ENCODE measurements at regions not wholly inside any gene's neighbourhood (a gene's known extent, or its start where the extent isn't known, plus 50 kb on each side); places are given as distances from the start of the nearest gene placed in this dataset.
"Not testable (repeated sequence)": the region's sequence is repeated elsewhere in the genome, so short reads cannot be mapped to it uniquely, and the experiment has no call there.

DNA sequence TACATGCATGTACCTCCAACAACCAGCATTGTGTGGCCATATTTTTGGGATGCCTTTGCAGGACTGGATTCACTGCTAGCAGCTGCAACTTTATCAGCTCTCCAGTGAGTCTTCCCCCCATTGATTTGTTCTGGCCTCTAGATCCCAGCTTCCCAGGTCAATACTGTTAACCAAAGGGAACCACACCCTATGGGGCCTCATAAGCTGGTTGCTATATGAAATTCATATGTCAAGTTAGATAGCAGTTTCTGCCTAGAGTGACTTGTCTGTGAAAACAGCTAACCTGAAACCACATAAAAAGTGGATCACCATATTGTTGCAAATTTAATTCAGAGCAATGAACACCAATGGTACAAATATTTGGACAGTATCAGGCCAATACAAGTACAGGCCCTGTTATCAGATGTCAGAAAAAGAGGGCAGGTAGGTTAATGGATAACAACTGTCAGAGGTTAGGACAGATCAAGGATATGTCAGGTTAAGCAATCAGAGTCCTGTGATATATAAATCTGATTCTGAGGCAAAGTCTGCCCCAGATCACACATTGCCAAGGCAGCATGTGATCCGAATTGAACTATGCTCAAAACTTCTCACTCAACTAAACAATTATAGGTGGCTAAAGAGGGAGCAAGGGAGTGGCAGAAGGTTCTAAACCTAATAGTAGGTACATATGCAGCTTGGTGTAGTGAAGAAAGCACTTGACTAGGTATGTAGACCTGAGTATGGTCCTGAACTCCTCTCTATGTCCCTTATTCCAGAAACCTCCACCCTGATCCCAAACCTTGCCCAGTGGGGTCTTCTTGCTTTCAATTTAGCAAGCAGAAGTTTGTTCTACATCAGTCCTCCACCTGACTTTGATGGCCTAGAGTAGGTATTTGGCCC lies 94.7 kb upstream of the FOXN2 start:
- DNase-seq (ENCODE audit: low read depth in 2 of 2), result no peak

DNA sequence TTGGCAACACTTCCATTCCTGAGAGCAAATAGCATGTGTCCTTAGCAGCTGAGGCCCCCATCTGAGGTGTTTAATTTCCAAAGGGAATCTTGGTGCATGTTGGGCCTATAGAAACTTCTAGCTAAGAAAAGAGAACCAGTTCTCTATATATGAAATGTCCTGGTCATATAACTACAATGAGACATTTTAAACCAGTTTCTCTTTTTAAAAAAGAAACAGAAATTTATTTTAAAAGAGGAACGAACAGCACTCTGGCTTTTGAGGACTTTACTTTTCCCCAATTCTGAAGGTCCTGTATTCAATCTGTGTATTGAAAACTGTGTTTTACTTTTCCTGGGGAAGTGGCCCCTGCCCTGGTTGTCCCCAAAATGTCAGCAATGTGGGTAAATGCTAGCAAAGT lies 94.0 kb upstream of the FOXN2 start:
- no peak for DNase-seq (ENCODE audit: low read depth in 2 of 2)

DNA sequence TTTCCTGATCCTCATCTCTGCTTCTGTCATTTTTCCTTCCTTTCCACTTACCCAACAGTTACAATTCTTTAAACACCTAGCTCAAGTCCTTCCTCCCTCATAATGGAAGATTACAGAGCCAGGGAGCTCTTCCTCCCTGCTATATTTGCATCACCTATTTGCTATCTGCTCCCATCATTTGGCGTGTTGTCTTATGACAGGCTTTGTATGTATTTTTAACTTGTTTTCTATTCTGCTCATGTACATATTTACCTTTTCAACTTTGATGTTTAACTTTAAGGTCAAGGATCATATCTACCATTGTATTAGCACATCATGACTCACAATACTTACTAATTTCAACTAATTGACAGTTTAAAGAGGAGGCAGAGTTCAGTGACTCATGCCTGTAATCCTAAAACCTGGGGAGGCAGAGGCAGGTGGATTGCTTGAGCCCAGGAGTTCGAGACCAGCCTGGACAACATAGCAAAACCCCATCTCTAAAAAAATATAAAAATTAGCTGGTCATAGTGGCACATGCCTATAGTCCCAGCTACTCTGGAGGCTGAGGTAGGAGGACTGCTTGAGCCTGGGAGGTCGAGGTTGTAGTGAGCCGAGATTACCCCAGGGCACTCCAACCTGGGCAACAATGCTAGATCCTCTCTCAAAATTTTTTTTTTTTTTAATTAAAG lies 92.5 kb upstream of the FOXN2 start:
- no peak for DNase-seq (ENCODE audit: low read depth in 2 of 2)

DNA sequence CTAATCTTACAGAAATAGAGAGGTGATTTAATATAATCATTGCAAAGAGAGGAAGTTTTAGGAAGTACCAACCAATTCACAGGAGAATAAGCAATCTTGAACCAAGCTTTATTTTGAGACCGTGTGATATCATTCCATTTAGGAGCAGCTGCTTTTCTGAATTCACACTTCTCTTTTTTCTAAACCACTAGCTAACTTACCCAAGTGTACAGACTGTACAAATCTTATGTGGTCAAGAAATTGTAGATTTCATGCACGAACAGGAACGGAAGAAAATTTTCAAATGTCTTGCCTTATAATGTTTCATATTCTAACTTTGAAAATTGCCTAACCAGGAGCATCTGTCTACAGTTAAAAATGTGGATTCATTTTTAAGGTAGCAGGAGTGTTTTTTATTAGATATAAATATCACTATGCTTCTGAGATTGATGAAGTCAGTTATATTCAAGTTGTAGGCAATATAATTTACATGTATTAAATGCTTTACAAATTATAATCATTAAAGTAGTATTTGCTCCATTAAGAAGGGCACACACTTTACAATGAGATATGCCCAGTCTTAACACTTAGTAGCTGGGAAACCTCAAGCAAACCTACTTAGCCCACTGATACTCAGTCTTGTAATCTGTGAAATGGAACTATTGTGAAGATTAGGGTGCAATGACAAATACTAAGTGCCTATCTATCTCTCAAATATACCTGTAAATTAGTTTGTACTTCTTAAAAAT lies 86.7 kb upstream of the FOXN2 start:
- no peak for DNase-seq (ENCODE audit: low read depth in 2 of 2)

DNA sequence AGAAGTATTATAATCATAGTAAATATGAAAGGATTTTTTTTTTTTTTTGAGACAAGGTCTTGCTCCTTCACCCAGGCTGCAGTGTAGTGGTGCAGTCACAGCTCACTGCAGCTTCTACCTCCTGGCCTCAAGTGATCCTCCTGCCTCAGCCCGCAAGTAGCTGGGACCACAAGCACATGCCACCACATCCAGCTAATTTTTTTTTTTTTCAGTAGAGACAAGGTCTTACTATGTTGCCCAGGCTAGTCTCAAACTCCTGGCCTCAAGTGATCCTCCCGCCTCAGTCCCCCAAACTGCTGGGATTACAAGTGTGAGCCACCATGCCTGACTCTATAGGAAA lies 86.2 kb upstream of the FOXN2 start:
- DNase-seq (ENCODE audit: low read depth in 2 of 2), result no peak

DNA sequence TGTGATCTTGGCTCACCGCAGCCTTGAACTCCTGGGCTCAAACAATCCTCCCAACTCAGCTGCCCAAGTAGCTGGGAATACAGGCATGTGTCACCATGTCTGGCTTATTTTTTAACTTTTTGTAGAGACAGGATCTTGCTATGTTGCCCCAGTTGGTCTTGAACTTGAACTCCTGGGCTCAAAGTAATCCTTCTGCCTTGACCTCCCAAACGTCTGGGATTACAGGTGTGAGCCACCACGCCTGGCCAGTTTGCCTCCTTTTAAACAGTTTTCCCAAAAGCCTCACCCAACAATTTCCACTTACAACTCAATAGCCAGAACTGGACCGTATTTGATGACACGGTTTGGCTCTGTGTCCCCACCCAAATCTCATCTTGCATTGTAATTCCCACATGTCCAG lies 85.4 kb upstream of the FOXN2 start:
- DNase-seq (ENCODE audit: low read depth in 2 of 2), result no peak

DNA sequence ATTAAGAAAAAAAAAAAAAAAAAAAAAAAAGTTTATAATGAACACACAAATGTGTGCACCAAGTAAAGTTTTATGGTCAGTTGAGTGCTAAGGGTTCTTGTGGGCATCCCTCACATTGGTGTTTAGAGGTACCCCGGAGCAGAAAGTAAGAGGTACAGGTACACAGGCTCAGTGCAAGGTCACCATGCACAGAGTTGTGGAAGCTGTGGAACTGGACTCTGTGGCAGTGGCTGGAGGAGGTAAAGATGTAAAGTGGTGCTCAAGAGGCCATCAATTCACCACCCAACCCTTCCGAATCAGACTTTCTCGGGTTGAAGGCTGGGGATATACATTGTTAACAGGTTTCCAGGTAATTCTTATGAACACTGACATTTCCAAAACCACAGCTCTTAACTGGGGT lies 83.6 kb upstream of the FOXN2 start:
- DNase-seq (ENCODE audit: low read depth in 2 of 2), result no peak

DNA sequence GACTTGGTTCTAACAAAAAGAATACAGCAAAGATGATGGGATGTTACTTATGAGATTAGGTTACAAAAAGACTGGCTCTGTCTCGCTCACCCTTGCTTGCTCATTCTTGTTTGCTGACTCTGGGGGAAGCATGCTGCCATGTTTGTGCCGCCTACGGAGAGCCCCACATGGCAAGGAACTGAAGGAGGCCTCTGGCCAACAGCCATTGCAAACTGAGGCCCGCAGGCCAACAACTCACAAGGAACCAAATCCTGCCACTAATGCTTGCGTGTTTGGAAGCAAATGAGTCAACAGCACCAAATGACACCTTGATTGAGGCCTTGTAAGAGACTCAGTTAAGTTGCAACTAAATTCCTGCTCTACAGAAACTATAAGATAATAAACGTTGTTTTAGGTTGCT lies 82.1 kb upstream of the FOXN2 start:
- no peak for DNase-seq (ENCODE audit: low read depth in 2 of 2)

DNA sequence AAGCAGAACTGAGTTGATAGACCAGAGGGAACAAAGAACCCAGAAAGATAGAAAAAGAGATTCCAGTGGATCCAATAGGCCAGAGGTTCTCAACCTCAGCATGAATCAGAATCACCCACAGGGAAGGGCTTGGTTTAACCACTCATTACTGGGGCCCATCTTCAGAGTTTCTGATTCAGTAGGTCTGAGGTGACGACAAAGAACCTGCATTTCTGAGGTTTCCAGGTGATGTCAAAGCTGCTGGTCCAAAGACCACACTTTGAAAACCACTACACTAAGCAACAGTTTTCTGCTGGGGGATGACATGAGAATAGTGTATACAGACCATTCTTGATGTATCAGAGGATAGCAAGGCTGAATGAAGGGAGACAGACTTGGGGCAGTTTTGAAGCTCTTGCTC lies 81.5 kb upstream of the FOXN2 start:
- DNase-seq (ENCODE audit: low read depth in 2 of 2), result peak in 1 of 2 donors; percentile 4

DNA sequence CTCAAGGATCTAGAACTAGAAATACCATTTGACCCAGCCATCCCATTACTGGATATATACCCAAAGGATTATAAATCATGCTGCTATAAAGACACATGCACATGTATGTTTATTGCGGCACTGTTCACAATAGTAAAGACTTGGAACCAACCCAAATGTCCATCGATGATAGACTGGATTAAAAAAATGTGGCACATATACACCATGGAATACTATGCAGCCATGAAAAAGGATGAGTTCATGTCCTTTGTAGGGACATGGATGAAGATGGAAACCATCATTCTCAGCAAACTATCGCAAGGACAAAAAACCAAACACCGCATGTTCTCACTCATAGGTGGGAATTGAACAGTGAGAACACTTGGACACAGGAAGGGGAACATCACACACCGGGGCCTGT lies 80.7 kb upstream of the FOXN2 start:
- DNase-seq (ENCODE audit: low read depth in 2 of 2), result not testable (repeated sequence)

DNA sequence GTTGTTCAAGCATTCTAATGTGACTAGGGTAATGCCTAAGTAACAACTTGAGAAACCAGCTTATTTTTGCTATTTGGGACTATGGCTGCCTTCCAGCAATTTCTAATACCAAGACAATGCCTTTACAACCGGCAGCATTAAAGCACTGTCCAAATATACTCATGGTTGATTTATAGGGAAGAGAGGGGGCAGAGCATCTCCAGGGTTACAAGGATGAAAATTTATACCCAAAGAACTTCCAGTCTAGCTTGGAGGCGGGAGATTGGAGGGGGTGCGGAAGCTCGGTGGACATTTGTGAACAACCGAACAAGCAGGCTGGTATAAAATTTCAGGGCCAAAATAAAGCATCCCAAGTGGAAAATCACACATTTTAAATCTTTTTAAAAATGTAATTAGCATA lies 79.4 kb upstream of the FOXN2 start:
- DNase-seq (ENCODE audit: low read depth in 2 of 2), result no peak

DNA sequence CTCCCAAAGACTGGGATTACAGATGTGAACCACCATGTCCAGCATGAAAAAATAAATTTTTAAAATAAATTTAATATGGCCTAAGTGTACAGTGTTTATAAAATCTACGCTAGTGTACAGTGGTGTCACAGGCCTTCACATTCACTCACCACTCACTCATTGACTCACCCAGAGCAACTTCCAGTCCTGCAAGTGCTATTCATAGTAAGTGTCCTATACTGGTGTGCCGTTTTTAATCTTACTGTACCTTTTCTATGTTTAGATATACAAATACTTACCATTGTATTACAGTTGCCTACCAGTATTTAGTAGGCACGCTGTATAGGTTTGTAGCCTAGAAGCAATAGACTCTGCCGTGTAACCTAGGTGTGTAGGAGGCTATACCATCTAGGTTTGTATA lies 76.1 kb upstream of the FOXN2 start:
- no peak for DNase-seq (ENCODE audit: low read depth in 2 of 2)

DNA sequence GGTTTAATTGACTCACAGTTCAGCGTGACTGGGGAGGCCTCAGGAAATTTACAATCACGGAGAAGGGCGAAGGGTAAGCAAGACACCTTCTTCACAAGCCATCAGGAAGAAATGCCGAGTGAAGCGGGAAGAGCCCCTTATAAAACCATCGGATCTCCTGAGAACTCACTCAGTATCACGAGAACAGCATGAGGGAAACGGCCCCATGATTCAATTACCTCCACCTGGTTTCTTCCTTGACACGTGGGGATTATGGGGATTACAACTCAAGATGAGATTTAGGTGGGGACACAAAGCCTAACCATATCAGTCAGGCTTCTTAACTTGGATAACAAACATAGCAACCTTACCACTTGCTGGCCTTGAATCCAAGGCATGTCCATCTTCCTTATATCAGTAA lies 73.6 kb upstream of the FOXN2 start:
- no peak for DNase-seq (ENCODE audit: low read depth in 2 of 2)

DNA sequence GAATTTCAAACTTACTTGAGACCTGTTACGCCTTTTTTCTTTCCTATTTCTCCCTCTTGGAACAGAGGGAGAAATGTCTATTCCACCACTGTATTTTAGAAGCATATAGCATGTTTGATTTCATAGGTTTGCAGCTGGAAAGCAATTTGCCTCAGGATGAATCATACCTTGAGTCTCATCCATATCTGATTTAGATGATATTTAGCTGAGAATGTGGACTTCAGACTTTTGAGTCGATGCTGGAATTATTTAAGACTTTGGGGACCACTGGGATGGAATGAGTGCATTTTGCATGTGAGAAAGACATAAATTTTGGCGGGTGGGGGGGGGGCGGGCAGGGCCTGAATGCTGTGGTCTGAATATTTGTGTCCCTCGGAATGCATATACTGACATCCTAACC lies 67.3 kb upstream of the FOXN2 start:
- DNase-seq (ENCODE audit: low read depth in 2 of 2), result no peak

DNA sequence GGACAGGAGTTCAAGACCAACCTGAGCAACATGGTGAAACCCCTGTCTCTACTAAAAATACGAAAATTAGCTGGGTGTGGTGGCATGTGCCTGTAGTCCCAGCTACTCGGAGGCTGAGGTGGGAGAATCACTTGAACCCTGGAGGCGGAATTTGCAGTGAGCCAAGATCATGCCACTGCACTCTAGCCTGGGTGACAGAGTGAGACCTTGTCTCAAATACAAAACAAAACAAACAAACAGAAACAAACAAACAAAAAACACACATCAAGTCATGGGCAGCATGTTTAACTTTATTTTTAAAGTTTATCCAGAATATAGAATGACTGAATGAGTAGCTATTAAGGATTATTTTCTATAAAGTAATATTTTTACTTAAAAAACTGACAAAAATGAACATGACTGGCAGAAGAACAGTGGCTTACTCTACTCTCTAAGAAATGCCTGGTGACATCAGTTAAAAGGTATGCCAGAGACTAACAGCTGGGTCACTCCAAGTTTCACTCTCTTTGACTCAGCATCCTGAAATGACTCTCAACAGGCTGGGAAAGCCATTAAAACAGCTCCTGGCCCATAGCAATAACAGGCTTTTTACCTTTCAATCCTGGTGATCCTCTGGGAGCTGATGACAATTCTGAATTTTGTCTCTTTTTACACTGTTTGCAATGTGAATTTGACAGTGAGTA lies 66.1 kb upstream of the FOXN2 start:
- no peak for DNase-seq (ENCODE audit: low read depth in 2 of 2)

DNA sequence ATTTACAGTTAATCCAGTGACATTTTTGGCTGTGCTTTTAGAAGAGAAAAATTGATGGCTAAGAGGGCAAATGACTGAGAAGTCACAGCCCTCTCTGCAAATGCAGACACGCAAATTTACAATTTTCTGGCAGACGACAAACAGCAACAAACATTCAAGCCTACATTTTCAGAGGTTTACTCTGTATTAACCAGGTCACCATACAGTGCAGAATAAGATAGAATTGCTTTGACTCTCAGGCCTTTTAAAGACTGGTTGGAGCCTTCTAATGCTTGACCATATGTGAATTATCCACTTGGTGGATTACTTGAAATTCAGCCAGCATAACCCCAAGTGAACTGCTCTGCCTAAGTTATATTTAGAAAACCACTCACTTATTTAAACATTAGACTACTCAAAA lies 65.5 kb upstream of the FOXN2 start:
- no peak for DNase-seq (ENCODE audit: low read depth in 2 of 2)

DNA sequence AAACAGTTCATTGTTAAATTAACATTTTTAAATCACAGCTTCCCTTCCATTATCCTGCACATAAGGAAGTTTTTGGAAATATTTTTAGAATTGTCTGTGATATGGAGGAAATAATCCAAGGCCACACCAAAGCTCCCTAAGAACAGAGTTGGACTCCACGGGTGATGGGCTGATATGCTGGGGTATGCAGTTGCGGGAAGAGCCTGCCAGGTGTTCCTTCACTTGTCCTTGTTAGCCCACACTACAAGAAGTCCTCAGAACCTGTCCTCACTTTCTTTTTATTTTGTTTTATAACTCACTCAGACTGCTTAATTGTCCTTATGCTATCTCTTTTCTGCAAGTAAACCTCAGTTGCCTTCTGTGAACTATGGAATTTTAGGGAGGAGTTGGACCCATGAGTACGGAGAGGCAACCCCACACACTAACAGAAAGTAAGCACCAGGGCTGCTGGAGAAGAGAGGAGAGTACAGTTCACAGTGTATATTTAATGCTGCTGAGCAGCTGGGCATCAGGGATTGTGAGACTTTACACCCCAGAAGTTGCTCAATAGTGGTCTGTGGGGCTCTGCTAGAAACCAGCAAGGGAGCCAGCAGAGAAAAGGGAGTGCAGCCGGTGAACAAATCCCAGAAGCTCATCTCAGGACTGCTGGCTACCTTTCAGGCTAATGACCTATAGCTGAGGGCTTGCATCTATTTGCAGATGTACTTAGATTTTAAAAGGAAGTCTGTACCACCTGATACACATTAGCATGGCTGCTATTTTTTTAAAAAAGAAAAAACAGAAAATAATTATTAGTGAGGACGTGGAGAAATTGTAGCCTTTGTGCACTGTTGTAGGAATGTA lies 64.6 kb upstream of the FOXN2 start:
- no peak for DNase-seq (ENCODE audit: low read depth in 2 of 2)

DNA sequence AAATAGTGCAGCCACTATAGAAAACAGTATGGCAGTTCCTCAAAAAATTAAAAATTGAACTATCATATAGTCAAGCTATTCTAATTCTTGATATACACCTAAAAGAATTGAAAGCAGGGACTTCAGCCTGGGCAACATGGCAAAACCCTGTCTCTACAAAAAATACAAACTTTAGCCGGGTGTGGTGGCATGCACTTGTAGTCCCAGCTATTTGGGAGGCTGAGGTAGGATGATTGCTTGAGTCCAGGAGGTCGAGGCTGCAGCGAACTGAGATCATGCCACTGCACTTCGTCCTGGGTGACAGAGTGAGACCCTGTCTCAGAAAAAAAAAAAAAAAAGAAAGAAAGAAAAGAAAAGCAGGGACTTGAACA lies 64.0 kb upstream of the FOXN2 start:
- no peak for DNase-seq (ENCODE audit: low read depth in 2 of 2)

DNA sequence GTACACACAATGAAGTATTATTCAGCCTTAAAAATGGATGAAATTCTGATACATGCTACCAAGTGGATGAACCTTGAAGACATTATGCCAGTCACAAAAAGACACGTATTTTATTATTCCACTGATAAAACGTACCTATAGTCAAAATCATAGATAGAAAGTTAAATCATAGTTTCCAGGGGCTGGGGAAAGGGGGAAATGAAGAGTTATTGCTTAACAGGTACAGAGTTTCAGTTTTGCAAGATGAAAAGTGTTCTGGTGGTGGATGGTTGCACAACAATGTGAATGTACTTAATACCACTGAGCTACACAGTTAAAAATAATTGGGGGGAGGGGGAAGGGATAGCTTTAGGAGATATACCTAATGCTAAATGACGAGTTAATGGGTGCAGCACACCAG lies 63.5 kb upstream of the FOXN2 start:
- DNase-seq (ENCODE audit: low read depth in 2 of 2), result no peak

DNA sequence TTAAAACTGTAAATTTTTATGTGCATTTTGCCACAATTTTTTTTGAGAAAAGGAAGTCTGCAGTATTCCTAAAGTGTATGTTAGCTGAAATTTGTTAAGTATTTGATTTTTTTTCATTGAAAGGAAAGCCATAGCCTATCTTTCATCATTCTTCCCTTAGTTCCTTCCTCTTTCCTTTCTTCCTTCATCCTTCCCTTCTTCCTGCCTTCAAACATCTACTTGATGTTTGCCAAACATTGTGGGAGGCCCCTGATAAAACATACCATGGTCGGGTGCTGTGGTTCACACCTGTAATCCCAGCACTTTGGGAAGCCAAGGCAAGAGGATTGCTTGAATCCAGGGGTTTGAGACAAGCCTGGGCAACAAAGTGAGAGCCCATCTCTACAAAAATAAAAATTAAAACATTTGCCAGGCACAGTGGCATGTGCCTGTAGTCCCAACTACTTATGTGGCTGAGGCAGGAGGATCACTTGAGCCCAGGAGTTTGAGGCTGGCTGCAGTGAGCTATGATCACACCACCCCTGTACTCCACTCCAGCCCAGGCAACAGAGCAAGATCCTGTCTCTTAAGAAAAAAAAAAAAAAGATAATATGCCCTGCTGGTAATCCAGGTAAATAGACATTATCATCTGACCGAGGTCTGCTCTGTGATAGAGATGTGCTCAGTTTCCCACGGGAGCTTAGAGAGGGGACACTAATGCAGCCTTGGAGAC lies 62.9 kb upstream of the FOXN2 start:
- no peak for DNase-seq (ENCODE audit: low read depth in 2 of 2)

DNA sequence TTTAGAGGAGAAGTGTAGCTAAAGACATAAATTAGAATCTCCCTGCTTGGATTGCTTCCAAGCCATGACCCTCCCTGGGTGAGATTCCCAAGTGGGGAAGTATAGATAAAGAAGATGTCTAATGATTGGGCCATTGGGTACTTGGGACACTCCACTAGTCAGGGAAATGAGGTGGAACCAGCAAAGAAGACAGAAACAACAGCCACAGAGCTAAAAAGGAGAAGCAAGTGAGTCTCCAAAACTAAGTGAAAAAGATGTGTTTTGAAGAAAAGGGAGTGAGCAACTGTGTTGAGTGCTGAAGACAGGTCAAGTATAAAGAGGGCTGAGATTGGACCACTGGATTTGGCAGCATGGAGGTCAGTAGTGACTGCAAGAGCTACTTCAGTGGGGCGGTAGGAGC lies 61.2 kb upstream of the FOXN2 start:
- no peak for DNase-seq (ENCODE audit: low read depth in 2 of 2)

Data from stimulated activated CD4-positive, alpha-beta T cell treated with anti-CD3 and anti-CD28 coated beads, Interleukin-15, amount 100 ng/mL, for 48 hours (primary cell).